Glomerular visceral epithelial cell (primary cell): ENCODE measurements at regions not wholly inside any gene's neighbourhood (a gene's known extent, or its start where the extent isn't known, plus 50 kb on each side); places are given as distances from the start of the nearest gene placed in this dataset.

ENCODE experiments used
- DNase-seq: peaks from one replicate; pipeline ENCODE4 v3.0.0-alpha.2; 2016; ENCODE audit errors: extremely low spot score

DNA sequence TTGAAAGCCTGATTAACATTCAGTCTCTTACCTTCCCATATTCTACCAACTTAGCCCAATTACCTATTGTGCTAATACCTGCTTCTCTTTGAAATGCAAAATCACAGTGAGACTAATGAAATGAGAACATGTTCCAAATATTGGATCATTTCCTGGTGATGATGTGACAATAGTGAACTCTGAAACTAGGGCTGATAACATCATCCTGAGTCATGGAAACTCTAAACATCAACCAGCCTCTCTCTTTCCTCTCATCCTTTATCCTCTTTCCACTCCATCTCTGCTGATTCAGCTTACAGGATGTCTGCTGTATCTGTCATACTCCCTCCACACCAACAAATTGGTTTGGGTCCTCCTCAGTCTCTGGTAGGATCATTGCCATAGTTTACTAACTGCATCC lies 98.8 kb upstream of the NCKAP5 start:
- DNase-seq: peak; percentile 58

DNA sequence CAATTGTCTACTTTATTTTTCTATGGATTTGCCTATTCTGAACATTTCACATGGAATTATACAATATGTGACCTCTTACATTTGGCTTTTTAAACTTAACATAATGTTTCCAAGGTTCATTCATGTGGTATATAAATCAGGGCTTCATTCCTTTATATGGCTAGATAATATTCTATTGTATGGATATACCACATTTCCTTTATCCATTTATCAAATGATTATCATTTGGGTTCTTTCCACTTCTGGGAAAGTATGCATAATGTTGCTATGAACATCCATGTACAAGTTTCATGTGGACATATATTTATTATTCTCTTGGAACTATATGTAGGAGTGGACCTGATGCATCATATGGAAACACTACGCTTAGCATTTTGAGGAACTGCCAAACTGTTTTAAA lies 99.7 kb upstream of the NCKAP5 start:
- no peak for DNase-seq

DNA sequence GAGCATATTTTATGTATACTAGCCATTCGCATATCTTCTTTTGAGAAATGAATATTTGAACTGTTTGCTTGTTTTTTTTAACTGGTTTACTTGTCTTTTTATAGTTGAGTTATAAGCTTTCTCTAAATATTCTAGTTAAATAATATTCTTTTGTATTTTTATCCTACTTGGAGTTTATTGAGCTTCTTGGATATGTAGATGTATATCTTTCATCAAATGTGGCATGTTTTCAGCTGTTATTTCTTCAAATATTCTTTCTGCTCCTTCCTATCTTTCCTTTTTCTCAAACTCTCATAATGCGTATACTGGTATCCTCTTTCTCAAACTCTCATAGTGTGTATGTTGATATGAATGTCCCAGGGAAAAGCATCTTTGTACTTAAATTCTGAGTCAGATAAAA lies 100.3 kb upstream of the NCKAP5 start:
- DNase-seq: no peak

DNA sequence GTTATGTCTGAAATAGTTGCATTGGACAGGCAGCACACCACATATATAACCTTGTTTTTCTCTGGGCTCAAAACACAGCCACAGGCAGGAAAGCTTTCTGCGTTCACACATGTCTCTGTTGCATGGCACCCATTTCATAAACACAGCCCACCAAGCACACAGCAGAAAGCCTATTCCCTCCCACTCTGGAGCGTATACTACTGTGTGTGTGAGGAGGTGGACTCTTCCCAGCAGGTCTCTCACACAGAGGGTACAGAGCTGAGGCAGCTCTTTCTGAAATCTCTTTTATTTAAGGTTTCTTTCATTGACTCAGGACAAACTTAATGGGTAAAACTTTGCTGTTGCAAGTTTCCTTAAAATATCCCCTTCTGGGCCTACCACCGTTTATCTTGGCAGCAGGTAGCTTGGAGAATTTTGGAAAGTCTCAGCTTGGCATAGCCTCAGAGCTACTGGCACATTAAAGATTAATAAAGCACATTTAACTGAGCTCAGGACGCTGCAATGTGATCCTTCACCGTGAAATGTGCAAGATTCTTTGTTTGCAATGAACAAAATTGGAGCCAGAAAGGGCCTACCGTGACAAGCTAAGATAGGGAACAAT lies 105.1 kb upstream of the NCKAP5 start:
- no peak for DNase-seq

DNA sequence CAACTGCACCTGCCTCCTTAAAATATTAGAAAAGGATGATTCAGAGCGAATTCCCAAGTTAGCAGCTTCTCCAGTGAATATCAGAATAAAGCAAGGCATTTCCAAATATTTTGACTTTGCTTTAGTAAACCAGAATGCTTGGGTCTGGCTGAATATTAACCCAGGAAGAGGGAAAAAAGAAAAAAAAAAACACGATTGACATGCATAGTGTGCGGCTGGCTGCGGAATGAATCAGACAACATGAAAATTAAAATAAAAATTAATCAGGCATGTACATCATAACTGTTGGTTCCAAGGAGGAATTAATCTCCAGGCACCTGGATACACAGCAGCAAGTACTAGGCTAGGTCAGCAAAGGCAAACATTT lies 105.8 kb upstream of the NCKAP5 start:
- no peak for DNase-seq

DNA sequence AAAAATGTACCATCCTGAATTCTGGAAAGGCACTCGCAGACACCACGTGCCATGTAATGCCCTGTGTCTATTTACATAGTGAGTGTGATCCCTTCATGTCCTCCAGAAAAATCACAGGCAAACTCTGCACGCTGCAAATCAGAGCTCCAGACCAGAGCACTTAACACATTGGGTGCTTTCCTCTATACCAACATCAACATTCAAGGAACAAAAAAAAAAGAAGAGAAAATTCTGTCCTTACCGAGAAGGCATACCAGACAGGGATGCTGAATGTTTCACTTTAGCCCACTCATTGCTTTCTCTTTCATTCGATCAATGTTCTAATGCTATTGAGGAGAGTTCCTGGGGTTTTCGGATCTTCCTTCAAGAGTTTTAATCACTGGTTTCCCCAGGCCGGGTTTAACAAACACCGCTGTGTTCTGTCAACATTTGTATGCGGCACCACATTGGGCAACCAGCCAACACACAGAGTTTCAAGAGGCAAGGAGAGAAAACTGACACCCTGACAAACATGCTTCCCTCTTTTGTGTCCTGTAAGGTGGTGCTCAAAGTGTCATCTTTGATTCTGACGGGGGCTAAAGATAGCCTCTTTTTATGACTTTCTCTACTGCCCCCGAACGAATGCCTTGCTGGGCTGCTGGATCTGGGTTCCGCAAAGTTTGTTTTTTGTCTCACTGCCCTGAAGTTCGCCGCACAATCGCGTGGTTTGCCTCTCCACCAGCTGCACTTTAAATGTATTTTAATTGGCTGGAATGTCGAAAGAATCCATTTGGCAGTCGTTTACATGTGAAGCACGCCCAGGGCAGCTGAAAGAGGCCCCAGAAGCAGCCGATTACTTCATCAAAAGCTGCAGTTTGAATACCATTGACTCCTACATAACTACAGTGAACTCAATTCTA lies 106.4 kb upstream of the NCKAP5 start:
- DNase-seq: peak; percentile 50

DNA sequence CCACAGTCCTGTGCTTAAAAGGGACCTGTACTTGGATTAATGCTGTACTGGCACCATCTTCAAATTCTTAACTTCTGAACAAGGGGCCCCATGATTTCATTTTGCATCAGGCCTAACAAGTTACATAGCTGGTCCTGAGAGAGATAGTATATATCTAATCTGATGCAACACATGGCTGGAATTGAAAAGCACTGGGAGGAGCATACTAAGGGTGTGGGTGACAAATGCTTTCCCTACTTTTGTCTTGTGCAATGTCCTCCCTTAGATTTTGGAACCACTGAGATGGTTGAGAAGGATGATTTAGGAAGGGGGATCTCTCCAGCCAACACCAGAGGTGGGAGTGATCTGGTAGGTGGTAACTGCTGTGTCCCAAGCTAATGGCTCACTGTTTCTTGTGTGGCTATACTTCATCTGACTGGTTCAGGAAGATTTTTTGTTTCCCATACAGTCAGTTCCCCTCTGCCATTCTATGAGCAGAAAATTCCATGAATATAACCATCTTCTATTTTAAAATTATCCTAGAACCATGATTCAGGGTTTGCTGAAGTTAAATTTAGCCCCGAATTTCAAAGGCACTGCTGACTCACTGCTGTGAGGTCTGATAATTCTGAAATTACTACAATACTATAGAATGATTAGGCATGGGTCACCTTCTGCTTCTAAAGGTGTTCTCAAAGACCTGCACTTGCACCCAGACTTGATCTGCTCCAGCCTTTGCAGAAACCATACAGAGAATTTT lies 108.3 kb upstream of the NCKAP5 start:
- no peak for DNase-seq

DNA sequence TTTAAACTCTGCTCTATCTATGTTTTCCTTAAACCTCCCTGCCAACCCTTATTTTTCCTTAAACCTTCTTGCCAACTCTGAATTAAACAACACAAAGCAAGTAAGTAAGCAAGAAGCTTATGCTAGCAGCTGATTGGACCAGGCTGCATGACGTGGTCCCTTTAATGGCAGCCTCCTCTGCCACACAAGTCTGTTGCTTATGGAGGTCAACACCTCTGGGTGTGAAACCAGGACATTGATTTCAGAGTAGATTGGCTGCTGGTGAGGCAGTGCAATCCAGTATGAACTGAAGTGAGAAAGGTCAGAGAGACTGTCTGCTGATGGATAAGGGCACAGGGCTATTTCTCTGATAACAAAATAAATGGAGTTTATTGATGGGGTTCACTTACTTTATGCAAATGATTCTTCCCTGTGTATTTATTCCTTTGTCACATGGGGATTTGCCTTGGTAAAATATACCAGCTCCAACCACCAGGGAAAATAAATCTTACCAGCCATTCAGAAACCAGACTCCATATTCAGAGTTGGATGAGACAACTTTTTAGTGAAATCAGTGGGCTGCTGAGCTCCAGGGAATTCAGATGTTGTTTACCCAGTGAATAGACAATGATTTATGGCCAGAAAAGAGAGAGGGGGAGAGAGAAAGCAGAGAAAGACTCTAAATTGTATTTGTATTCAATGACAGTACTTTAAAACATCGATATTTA lies 112.2 kb upstream of the NCKAP5 start:
- DNase-seq: no peak

DNA sequence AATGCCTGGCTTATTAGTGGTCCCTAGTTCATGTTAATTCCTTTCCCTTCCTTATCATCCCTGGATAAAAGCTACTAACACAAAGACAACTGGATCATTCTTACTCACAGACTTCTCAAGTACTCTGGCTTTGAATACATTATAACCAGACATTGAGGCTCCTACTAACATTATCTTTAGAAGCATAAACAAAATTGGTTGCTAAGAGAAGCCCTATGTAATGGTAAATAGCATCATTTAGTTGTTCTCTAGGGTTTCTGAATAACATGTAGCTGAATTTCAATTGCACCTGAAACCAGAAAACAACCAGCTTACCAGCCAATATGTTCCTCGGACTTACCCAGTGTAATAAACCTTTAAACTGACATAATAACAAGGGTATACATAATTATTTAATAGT lies 114.1 kb upstream of the NCKAP5 start:
- DNase-seq: no peak

DNA sequence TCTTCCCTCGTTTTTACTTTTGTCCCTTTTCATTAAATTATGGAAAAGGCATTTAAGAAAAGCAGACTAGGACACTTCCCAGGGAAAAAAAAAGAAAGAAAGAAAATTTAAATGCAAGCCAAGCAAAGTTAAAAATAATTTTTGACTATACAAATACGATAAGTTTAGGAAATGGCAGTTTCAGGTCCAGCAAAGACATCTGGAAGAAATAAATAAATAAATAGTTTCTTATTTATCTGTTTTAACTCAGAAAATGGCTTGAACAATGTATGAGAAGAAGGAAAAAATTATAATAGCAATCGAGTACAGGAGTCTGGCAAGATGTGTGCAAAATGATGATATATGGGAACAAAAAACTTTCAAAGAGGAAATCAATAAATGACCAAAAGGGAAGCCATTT lies 114.6 kb upstream of the NCKAP5 start:
- no peak for DNase-seq

DNA sequence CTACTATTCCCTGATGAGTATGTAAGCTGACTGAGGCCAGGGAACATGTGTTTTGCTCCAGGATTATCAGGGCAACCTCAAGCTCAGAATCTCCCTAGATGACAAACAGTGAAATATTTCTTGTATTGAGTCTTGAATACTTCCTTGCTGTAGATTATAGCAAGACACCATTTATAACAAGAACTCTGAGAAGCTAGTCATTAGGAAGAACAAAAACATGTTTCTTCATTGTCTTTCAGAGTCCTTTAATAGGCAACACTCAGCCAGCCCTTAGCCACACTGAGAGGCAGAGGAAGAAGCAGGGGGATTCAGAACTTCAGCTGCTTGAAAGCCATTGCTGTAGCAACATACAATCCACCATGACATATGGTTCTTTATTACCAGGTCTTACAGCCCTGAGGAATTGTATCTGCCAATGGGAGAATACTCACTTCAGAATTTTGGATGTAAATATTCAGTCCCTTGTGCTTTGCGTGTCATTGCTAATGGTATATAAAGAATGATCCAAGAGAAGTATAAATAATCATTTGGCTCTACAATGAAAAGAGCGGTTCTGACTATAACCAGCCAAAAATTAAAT lies 117.5 kb upstream of the NCKAP5 start:
- DNase-seq: no peak

DNA sequence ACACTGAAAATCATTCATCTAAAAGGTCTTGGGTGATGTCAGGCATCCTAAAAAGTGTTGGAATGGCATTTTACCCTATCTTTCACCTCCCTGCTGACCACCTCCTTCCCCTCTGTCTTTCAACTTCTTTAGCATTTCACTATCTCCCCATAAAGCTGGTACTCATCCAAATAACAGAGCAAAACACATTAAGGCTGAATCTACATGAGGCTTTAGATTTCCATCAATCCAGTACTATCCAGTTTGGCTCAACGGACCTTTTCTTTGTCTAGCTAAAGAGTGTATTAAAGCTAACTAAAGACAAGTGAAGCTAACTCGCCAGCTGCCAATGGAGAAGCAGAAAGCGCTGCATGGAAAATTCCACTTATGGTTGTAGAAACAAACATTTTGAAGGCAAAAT lies 122.5 kb upstream of the NCKAP5 start:
- DNase-seq: no peak

DNA sequence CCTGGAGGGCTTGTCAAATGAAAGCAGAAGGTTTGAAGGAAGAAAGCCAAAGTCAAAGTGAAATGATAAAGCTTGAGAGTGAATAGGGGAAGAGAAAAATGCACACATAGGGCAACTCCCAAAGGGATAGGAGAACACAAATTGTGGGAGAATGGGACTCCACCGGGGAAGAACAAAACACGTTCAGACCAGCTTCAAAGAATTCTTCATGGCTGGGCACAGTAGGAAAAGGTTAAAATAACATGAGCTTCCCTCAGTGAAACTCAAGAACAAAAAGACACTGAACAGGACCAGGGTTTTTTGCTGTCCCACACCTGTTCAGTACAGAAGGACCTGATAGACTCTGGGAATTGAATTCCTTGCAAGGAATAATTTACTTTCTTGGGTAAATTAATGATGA lies 123.1 kb upstream of the NCKAP5 start:
- DNase-seq: no peak

DNA sequence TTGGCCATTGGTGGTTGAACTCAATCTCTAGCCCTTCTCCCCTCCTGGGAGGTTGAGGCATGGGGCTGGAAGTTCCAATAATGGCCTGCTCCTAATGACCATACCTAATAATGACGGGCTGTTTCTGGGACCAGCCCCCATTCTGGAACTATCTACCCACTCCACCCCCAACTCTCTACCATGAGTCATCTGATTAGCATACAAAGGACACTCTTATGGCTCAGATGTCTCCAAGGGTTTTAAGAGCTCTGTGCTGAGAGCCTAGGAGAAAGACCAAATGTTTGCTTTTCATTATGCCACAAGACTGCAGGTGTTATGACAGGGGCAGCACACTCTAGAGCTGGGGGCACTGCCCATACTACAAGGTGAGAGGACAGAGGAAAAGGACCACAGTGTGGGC lies 137.0 kb upstream of the NCKAP5 start:
- DNase-seq: no peak

DNA sequence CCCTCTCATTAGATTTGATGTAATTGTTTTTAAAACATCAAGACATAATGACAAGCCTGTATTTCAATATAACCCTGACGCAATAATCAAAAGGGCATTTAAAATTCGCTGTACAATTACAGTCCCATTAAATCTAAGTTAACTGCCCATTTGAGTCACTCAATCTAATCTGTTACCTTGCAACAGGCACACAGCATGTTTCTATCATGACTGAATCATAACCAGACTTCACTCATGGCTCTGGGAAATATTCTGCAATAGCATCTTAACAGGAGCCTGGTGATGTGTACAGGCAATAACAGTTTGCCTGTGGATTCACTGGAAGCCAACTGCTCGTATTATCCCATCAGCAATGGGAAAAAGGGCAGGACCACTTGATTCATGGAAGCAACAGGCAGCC lies 142.3 kb upstream of the NCKAP5 start:
- DNase-seq: no peak

DNA sequence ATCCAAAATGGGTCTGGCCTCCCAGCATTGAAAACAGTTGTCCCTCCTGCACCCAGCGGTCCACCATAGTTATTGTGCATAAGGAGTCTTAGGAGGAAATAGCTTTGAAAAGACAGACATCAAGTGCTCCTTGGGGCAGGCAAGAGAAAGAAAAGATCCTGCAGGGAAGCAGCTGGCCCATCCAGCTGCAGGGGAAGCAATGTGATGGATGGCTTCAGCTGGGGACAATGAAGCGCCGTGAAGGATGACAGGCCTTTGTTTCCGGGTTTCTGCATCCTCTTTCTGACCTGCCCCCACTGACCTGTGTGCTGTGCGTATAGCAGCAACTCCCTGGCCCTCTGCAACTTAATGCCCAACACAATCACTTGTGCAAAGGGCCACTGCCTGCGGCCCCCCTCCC lies 142.9 kb upstream of the NCKAP5 start:
- DNase-seq: no peak

DNA sequence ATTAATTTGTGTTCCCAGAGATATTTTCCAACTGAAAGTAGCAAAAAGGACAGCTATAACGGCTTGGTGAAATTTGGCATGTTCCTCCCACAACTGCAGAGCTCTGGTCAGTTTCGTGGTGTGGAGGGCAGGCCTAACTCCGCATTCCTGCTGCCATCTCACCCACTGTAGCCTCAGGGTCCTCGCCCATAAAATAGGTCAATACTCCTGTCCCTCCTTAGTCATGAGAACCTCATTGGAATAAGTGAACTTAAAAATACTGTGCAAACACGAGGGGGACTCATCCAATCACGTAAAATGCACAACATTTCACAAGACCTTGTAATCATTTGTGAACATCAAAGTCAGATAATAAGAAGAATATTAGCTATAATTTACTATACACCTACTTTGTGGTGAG lies 143.5 kb upstream of the NCKAP5 start:
- no peak for DNase-seq

DNA sequence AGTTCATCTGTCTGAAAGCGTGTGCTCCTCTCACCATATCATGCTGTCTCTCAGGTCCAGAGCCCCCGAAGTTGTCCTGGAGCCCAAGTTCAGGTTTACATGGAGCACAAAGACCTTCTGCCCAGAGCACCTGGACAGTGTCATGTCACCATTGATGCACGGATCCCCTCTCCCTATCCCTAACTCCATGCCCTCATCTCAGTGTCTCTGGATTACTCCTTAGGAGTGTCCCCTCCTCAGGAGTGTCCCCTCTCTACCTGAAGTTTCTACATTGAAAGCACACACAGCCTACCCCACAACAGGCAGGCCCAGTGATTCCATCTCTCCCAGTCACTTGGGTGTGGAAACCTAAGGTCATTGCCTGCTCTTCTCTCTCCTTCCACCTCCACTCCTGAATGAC lies 144.1 kb upstream of the NCKAP5 start:
- DNase-seq: no peak

DNA sequence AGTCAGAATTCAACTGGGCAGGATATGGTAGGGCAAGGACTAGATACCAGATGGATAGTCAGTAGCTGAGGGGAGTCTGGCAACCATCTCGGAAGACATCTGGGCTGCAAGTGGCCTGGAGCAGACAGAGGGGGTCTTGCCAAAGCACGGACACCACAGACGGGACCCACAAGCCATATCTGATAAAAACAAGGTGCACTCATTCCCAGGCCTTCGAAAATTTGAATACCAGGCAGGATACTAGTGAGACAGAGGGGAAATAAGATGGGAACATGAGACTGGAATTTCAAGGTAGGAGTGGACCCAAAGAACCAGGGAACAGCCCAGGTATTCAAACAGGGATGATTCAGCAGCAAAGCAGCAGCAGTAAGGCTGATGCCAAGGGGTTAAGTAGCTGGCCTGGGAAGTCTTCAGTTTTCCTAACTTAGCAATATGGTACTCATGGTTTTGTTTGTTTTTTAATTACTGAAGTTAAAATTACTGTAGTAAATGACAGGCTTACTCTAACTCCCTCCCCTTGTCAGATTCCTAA lies 144.9 kb upstream of the NCKAP5 start:
- DNase-seq: no peak

DNA sequence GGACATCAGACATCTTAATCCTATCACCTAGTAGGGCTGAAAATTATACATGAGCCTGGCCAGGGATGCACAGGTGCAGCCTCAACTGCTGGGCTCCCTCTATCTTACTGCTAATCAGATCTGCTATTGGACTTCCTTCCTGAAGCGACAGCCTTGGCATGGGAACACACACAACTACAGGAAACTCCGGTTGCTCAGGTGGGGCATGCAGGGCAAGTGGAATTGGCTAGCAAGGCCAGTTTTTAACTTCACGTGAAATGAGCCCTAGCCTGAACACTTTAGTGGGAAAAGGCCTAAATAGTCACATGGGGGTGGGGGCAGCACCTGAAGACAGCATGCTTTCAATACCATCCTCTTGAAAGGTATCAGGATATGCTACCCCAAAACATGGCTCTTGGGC lies 147.9 kb upstream of the NCKAP5 start:
- DNase-seq: no peak

DNA sequence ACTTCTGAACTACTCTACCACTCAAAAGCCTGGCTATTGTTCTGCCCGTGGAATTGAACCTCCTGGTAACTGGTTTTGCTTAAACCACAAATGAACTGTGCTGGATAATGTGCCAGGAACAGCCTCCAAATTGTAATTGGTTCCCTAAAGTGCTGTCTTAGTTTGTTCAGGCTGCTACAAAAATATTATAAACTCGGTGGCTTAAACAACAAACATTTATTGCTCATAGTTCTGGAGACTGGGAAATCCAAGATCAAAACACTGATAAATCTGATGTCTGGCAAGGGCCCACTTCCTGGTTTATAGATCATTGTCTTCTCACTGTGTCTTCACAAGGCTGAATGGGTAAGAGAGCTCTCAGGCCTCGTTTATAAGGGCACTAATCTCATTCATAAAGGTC lies 149.2 kb upstream of the NCKAP5 start:
- no peak for DNase-seq
